HL-60/S4 (cell line): ENCODE measurements at regions not wholly inside any gene's neighbourhood (a gene's known extent, or its start where the extent isn't known, plus 50 kb on each side); places are given as distances from the start of the nearest gene placed in this dataset.
"Not testable (repeated sequence)": the region's sequence is repeated elsewhere in the genome, so short reads cannot be mapped to it uniquely, and the experiment has no call there.

Experiments
- in situ Hi-C: fragments of 300-500 bp; cut with MboI; formaldehyde crosslinking; loops from 2 replicates; pipeline ENCODE4 v1.14.3; 2022; ENCODE audit warnings: low sequenced_read_pairs

- in situ Hi-C loops, result not testable (repeated sequence)
Observed at GRCh38 chr1:143785883-143786282, 185.9 kb downstream of the FAM72C start.

GRCh38 chr1:143784239-143784882 lies 187.4 kb downstream of the FAM72C start:
- in situ Hi-C loops, result not testable (repeated sequence)

- in situ Hi-C loops, result not testable (repeated sequence)
Observed at GRCh38 chr1:143778178-143778577, 193.6 kb downstream of the FAM72C start.

- in situ Hi-C loops, result not testable (repeated sequence)
Observed at GRCh38 chr1:143764831-143765230, 207.0 kb downstream of the FAM72C start.

GRCh38 chr1:143760366-143760765 lies 211.4 kb downstream of the FAM72C start:
- in situ Hi-C loops, result not testable (repeated sequence)

- in situ Hi-C loops, result not testable (repeated sequence)
Observed at GRCh38 chr1:143755961-143756360, 215.8 kb downstream of the FAM72C start.

- in situ Hi-C loops, result no loop called here
Observed at GRCh38 chr1:143748906-143749305, 222.9 kb downstream of the FAM72C start.

GRCh38 chr1:143736562-143736961 lies 235.2 kb downstream of the FAM72C start:
- in situ Hi-C loops, result no loop called here

GRCh38 chr1:143735764-143736461 lies 235.9 kb downstream of the FAM72C start:
- in situ Hi-C loops, result no loop called here

- in situ Hi-C loops, result not testable (repeated sequence)
Observed at GRCh38 chr1:143734261-143734660, 237.5 kb downstream of the FAM72C start.

GRCh38 chr1:143730890-143731289 lies 240.9 kb downstream of the FAM72C start:
- in situ Hi-C loops, result not testable (repeated sequence)

GRCh38 chr1:143729449-143730111 lies 242.2 kb downstream of the FAM72C start:
- in situ Hi-C loops, result not testable (repeated sequence)

- in situ Hi-C loops, result not testable (repeated sequence)
Observed at GRCh38 chr1:143728802-143729448, 242.9 kb downstream of the FAM72C start.

GRCh38 chr1:143727263-143727662 lies 244.5 kb downstream of the FAM72C start:
- in situ Hi-C loops, result no loop called here

GRCh38 chr1:143721024-143721373 lies 250.8 kb downstream of the FAM72C start:
- in situ Hi-C loops, result loop anchor here (25.0 kb wide), 1 partner anchor 166 kb away; no protein-coding TSS in a partner anchor

- in situ Hi-C loops, result loop anchor here (25.0 kb wide), 1 partner anchor 167 kb away; no protein-coding TSS in a partner anchor
Observed at GRCh38 chr1:143720087-143721023, 251.4 kb downstream of the FAM72C start.

- in situ Hi-C loops, result loop anchor here (25.0 kb wide), 1 partner anchor 169 kb away; no protein-coding TSS in a partner anchor
Observed at GRCh38 chr1:143718524-143718923, 253.3 kb downstream of the FAM72C start.

GRCh38 chr1:143718021-143718420 lies 253.8 kb downstream of the FAM72C start:
- in situ Hi-C loops, result loop anchor here (25.0 kb wide), 1 partner anchor 169 kb away; no protein-coding TSS in a partner anchor

- in situ Hi-C loops, result loop anchor here (25.0 kb wide), 1 partner anchor 170 kb away; no protein-coding TSS in a partner anchor
Observed at GRCh38 chr1:143717434-143717833, 254.4 kb downstream of the FAM72C start.

GRCh38 chr1:143714913-143715312 lies 256.9 kb downstream of the FAM72C start:
- in situ Hi-C loops, result loop anchor here (25.0 kb wide), 1 partner anchor 172 kb away; no protein-coding TSS in a partner anchor
